WTC11 (cell line): ENCODE measurements at regions not wholly inside any gene's neighbourhood (a gene's known extent, or its start where the extent isn't known, plus 50 kb on each side); places are given as distances from the start of the nearest gene placed in this dataset.

Experiments used
- ATAC-seq: fragments of 200-7000 bp; cut with Tn5 transposase; 2 replicates; pipeline ENCODE4 v1.10.0; 2021; ENCODE audit warnings: mild to moderate bottlenecking, moderate library complexity
- CTCF ChIA-PET: fragments of 300-600 bp; sonication (Branson Sonifier 250); formaldehyde crosslinking; loops from one replicate; lab custom pipeline; 2021; ENCODE audit warnings: antibody characterized with exemption; lab: Charles Lee
- POLR2A ChIA-PET: fragments of 350-600 bp; sonication (Branson Sonifier 250); formaldehyde crosslinking; loops from one replicate; lab custom pipeline; 2021; ENCODE audit warnings: antibody characterized with exemption; lab: Charles Lee
- DNase-seq: peaks from one replicate; pipeline ENCODE4 v3.0.0; 2021; ENCODE audit warnings: low spot score
- H3K27ac Mint-ChIP-seq: 2 replicates; pipeline ENCODE4 v1.8.0; 2021; ENCODE audit warnings: mixed read lengths
- H3K27me3 Mint-ChIP-seq: 2 replicates; pipeline ENCODE4 v1.8.0; 2021; ENCODE audit warnings: low read depth, mild to moderate bottlenecking, moderate library complexity, mixed read lengths
- H3K36me3 Mint-ChIP-seq: 2 replicates; pipeline ENCODE4 v1.8.0; 2021; ENCODE audit warnings: mixed read lengths
- H3K4me1 Mint-ChIP-seq: 2 replicates; pipeline ENCODE4 v1.8.0; 2022; ENCODE audit warnings: mixed read lengths
- H3K4me3 Mint-ChIP-seq: 2 replicates; pipeline ENCODE4 v1.8.0; 2021; ENCODE audit warnings: mild to moderate bottlenecking, moderate library complexity, mixed read lengths
- H3K9me3 Mint-ChIP-seq: 2 replicates; pipeline ENCODE4 v1.8.0; 2021; ENCODE audit warnings: mixed read lengths
- GRHL2 ChIP-seq: fragments of 250-450 bp; sonication (Bioruptor Pico); IDR thresholded peaks from 2 replicates; pipeline ENCODE4 v1.8.0; 2022; ENCODE audit warnings: mild to moderate bottlenecking, moderate library complexity; ENCODE audit not compliant: insufficient replicate concordance, severe bottlenecking
- HMGA2 ChIP-seq: fragments of 250-450 bp; sonication (Bioruptor Pico); IDR thresholded peaks from 2 replicates; pipeline ENCODE4 v1.4.0; 2021; ENCODE audit warnings: mild to moderate bottlenecking, moderate library complexity
- IRF2 ChIP-seq: sonication (generic); formaldehyde crosslinking; IDR thresholded peaks from 2 replicates; pipeline ENCODE4 v1.8.0; 2022; ENCODE audit warnings: low read depth, missing genetic modification reagents, borderline replicate concordance
- MXD4 ChIP-seq: fragments of 250-450 bp; sonication (Bioruptor Pico); IDR thresholded peaks from 2 replicates; pipeline ENCODE4 v1.8.0; 2021; ENCODE audit warnings: mild to moderate bottlenecking, moderate library complexity, borderline replicate concordance
- TCF7 ChIP-seq: sonication (generic); formaldehyde crosslinking; IDR thresholded peaks from 2 replicates; pipeline ENCODE4 v1.8.0; 2022; ENCODE audit warnings: mild to moderate bottlenecking, low read depth, missing genetic modification reagents, moderate library complexity
- ZNF232 ChIP-seq: sonication (generic); formaldehyde crosslinking; IDR thresholded peaks from 2 replicates; pipeline ENCODE4 v1.8.0; 2022; ENCODE audit warnings: mild to moderate bottlenecking, missing genetic modification reagents
- ZNF396 ChIP-seq: fragments of 250-450 bp; sonication (Bioruptor Pico); IDR thresholded peaks from 2 replicates; pipeline ENCODE4 v1.8.0; 2021; ENCODE audit warnings: mild to moderate bottlenecking, moderate library complexity, borderline replicate concordance
- ZNF425 ChIP-seq: fragments of 250-450 bp; sonication (Bioruptor Pico); conservative IDR thresholded peaks from 2 replicates; pipeline ENCODE4 v1.9.0; 2021; ENCODE audit warnings: mild to moderate bottlenecking
- TF ChIP-seq, protein P1 (sequence below): sonication (generic); formaldehyde crosslinking; IDR thresholded peaks from 2 replicates; pipeline ENCODE4 v1.8.0; 2023; ENCODE audit warnings: missing genetic modification reagents, mild to moderate bottlenecking, borderline replicate concordance
- TF ChIP-seq, protein P2 (sequence below): sonication (generic); formaldehyde crosslinking; conservative IDR thresholded peaks from 2 replicates; pipeline ENCODE4 v1.8.1; 2022; ENCODE audit warnings: mild to moderate bottlenecking, missing genetic modification reagents
- TF ChIP-seq, protein P3 (sequence below): sonication (generic); formaldehyde crosslinking; IDR thresholded peaks from 2 replicates; pipeline ENCODE4 v1.8.1; 2023; ENCODE audit warnings: mild to moderate bottlenecking, missing genetic modification reagents
- TF ChIP-seq, protein P4 (sequence below): sonication (generic); formaldehyde crosslinking; IDR thresholded peaks from 2 replicates; pipeline ENCODE4 v1.8.1; 2022; ENCODE audit warnings: mild to moderate bottlenecking, missing genetic modification reagents, moderate library complexity, borderline replicate concordance

GRCh38 chr18:41237317-41237716 is 717.7 kb upstream of the PIK3C3 start:
- DNase-seq = no peak
- no peaks in the 10 kb centered on the region for H3K4me1 Mint-ChIP-seq
- TF ChIP-seq ZNF232 (CRISPR knock-in tag) = no peak
- no peak for TF ChIP-seq HMGA2 (CRISPR knock-in tag)
- TF ChIP-seq MXD4 = no peak
- no peak for TF ChIP-seq IRF2
- TF ChIP-seq ZNF396 (CRISPR knock-in tag) = no peak
- TF ChIP-seq, protein P1, sequence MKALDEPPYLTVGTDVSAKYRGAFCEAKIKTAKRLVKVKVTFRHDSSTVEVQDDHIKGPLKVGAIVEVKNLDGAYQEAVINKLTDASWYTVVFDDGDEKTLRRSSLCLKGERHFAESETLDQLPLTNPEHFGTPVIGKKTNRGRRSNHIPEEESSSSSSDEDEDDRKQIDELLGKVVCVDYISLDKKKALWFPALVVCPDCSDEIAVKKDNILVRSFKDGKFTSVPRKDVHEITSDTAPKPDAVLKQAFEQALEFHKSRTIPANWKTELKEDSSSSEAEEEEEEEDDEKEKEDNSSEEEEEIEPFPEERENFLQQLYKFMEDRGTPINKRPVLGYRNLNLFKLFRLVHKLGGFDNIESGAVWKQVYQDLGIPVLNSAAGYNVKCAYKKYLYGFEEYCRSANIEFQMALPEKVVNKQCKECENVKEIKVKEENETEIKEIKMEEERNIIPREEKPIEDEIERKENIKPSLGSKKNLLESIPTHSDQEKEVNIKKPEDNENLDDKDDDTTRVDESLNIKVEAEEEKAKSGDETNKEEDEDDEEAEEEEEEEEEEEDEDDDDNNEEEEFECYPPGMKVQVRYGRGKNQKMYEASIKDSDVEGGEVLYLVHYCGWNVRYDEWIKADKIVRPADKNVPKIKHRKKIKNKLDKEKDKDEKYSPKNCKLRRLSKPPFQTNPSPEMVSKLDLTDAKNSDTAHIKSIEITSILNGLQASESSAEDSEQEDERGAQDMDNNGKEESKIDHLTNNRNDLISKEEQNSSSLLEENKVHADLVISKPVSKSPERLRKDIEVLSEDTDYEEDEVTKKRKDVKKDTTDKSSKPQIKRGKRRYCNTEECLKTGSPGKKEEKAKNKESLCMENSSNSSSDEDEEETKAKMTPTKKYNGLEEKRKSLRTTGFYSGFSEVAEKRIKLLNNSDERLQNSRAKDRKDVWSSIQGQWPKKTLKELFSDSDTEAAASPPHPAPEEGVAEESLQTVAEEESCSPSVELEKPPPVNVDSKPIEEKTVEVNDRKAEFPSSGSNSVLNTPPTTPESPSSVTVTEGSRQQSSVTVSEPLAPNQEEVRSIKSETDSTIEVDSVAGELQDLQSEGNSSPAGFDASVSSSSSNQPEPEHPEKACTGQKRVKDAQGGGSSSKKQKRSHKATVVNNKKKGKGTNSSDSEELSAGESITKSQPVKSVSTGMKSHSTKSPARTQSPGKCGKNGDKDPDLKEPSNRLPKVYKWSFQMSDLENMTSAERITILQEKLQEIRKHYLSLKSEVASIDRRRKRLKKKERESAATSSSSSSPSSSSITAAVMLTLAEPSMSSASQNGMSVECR (CRISPR knock-in tag) = no peak
- TF ChIP-seq, protein P2, sequence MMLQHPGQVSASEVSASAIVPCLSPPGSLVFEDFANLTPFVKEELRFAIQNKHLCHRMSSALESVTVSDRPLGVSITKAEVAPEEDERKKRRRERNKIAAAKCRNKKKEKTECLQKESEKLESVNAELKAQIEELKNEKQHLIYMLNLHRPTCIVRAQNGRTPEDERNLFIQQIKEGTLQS (CRISPR knock-in tag) = no peak
- TF ChIP-seq ZNF425 (CRISPR knock-in tag) = no peak
- no peak for TF ChIP-seq TCF7 (CRISPR knock-in tag)
- TF ChIP-seq, all 79 proteins: peak for 0
- no peaks in the 10 kb centered on the region for H3K27me3 Mint-ChIP-seq
- CTCF ChIA-PET = no interaction called here
- no peak for ATAC-seq
- POLR2A ChIA-PET = no interaction called here
- H3K9me3 Mint-ChIP-seq = peaks cover 11% of the 10 kb centered on the region
- no peak overlapping the region for H3K27ac Mint-ChIP-seq
- H3K4me3 Mint-ChIP-seq = no peak overlapping the region
- H3K36me3 Mint-ChIP-seq = peaks cover 5% of the 10 kb centered on the region

DNA sequence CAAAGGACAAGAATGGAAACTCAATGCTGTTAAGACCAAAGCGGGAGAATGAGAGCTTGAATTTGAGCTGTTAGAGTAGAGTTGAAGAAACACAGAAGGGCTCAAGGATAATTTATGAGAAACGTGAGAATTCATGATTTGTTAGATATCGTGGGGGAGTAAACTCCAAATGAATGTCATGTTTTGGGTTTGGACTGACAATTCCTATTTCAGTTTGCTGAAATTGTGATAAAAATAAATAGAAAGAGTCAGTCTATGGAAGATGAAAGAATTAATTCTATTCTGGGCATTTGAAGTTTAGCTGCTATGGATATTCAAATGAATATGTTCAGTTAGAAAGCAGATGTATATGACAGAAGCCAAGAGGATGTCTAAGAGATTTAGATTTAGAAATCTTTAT is 723.4 kb upstream of the PIK3C3 start:
- CTCF ChIA-PET = no interaction called here
- peaks cover 10% of the 10 kb centered on the region; the same call in 1 of the 2 replicates for H3K9me3 Mint-ChIP-seq

GRCh38 chr18:41227993-41228392 is 727.0 kb upstream of the PIK3C3 start:
- no peak overlapping the region for H3K4me3 Mint-ChIP-seq
- H3K9me3 Mint-ChIP-seq = peaks cover 32% of the 10 kb centered on the region
- H3K4me1 Mint-ChIP-seq = no peaks in the 10 kb centered on the region
- H3K27ac Mint-ChIP-seq = no peak overlapping the region
- TF ChIP-seq, protein P3, sequence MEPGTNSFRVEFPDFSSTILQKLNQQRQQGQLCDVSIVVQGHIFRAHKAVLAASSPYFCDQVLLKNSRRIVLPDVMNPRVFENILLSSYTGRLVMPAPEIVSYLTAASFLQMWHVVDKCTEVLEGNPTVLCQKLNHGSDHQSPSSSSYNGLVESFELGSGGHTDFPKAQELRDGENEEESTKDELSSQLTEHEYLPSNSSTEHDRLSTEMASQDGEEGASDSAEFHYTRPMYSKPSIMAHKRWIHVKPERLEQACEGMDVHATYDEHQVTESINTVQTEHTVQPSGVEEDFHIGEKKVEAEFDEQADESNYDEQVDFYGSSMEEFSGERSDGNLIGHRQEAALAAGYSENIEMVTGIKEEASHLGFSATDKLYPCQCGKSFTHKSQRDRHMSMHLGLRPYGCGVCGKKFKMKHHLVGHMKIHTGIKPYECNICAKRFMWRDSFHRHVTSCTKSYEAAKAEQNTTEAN (CRISPR knock-in tag) = no peak
- no peak for DNase-seq
- no peak for ATAC-seq
- peaks cover 10% of the 10 kb centered on the region; the same call in 1 of the 2 replicates for H3K36me3 Mint-ChIP-seq
- no peaks in the 10 kb centered on the region for H3K27me3 Mint-ChIP-seq
- POLR2A ChIA-PET = no interaction called here
- CTCF ChIA-PET = no interaction called here

More for the DNA sequence above, 723.4 kb upstream of the PIK3C3 start:
- POLR2A ChIA-PET = no interaction called here
- Mint-ChIP-seq H3K27me3 (no peaks in the 10 kb centered on the region), H3K4me3 (no peak overlapping the region), H3K27ac (no peak overlapping the region), H3K36me3 (no peaks in the 10 kb centered on the region), H3K4me1 (no peaks in the 10 kb centered on the region)
- no peak for DNase-seq
- no peak for ATAC-seq
- TF ChIP-seq, protein P4, sequence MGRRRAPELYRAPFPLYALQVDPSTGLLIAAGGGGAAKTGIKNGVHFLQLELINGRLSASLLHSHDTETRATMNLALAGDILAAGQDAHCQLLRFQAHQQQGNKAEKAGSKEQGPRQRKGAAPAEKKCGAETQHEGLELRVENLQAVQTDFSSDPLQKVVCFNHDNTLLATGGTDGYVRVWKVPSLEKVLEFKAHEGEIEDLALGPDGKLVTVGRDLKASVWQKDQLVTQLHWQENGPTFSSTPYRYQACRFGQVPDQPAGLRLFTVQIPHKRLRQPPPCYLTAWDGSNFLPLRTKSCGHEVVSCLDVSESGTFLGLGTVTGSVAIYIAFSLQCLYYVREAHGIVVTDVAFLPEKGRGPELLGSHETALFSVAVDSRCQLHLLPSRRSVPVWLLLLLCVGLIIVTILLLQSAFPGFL = no peak
- TF ChIP-seq ZNF232 (CRISPR knock-in tag) (no peak), GRHL2 (no peak)
